DOHH2 (cell line): ENCODE measurements at regions not wholly inside any gene's neighbourhood (a gene's known extent, or its start where the extent isn't known, plus 50 kb on each side); places are given as distances from the start of the nearest gene placed in this dataset.

ENCODE experiments used
- EZH2phosphoT487 ChIP-seq: fragments of 200-600 bp; sonication (generic); IDR thresholded peaks from 2 replicates; pipeline ENCODE4 v1.6.1; 2017; ENCODE audit warnings: borderline replicate concordance, mild to moderate bottlenecking, antibody characterized with exemption, low read length, moderate library complexity, mixed read lengths
- TF ChIP-seq, protein P1 (sequence below): fragments of 200-600 bp; sonication (generic); IDR thresholded peaks from one replicate; pipeline ENCODE4 v1.5.1; 2014; ENCODE audit warnings: antibody characterized with exemption, mild to moderate bottlenecking, low read depth, low read length; ENCODE audit not compliant: poor library complexity, severe bottlenecking

DNA sequence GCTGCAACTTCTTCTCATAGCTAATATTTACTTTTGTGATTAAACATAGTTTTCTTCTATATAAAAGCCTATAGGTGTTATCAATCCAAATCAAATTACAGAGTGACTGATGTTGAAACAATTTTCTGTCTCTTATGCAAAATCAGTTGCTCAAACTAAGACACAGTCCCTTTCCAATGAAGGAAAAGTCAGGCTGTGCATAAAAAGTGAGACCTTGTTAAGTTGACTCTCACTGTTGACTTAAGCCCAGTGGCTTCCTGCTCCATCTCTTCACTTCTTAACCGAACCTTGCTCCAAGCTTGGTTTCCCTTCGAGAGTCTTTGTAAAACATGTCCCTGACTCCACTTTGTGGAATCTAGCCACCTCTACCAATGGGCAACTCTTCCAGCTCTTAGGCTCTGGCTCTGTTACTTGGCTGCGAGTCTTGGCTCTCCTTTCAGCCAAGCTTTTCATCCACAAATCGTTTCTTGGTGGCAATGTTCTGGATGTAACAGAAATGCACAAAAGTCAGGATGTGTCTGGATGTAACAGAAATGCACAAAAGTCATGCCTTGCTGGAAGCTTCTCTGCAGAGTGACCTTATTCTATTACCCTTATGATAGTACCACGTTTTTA, 118.9 kb downstream of the LIG4 start:
- TF ChIP-seq, protein P1, sequence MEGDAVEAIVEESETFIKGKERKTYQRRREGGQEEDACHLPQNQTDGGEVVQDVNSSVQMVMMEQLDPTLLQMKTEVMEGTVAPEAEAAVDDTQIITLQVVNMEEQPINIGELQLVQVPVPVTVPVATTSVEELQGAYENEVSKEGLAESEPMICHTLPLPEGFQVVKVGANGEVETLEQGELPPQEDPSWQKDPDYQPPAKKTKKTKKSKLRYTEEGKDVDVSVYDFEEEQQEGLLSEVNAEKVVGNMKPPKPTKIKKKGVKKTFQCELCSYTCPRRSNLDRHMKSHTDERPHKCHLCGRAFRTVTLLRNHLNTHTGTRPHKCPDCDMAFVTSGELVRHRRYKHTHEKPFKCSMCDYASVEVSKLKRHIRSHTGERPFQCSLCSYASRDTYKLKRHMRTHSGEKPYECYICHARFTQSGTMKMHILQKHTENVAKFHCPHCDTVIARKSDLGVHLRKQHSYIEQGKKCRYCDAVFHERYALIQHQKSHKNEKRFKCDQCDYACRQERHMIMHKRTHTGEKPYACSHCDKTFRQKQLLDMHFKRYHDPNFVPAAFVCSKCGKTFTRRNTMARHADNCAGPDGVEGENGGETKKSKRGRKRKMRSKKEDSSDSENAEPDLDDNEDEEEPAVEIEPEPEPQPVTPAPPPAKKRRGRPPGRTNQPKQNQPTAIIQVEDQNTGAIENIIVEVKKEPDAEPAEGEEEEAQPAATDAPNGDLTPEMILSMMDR = no peak
- TF ChIP-seq EZH2phosphoT487 = no peak
